NB4 (cell line): ENCODE measurements at regions not wholly inside any gene's neighbourhood (a gene's known extent, or its start where the extent isn't known, plus 50 kb on each side); places are given as distances from the start of the nearest gene placed in this dataset.

Source experiments
- DNase-seq: peaks from one replicate; pipeline ENCODE4 v3.0.0; 2010; ENCODE audit warnings: low read depth
- H3K4me3 ChIP-seq: one replicate; pipeline ENCODE4 v1.5.1; 2011; ENCODE audit warnings: mild to moderate bottlenecking, low read depth, low read length, moderate library complexity
- CTCF ChIP-seq: IDR thresholded peaks from one replicate; pipeline ENCODE4 v1.5.1; 2012; ENCODE audit warnings: low read depth, low read length
- MAX ChIP-seq: IDR thresholded peaks from 2 replicates; pipeline ENCODE4 v1.6.1; 2011; ENCODE audit warnings: low read depth, low read length
- MYC ChIP-seq: IDR thresholded peaks from 2 replicates; pipeline ENCODE4 v1.6.1; 2011; ENCODE audit warnings: low read depth, low read length
- POLR2A ChIP-seq: IDR thresholded peaks from 2 replicates; pipeline ENCODE4 v1.6.1; 2011; ENCODE audit warnings: mild to moderate bottlenecking; ENCODE audit not compliant: insufficient read length; ENCODE audit errors: extremely low read depth

- H3K4me3 ChIP-seq = no peak overlapping the region
Measured at GRCh38 chr9:616694-617093, 224.8 kb upstream of the DMRT1 start.

GRCh38 chr9:617445-618085 is 223.9 kb upstream of the DMRT1 start:
- TF ChIP-seq CTCF = no peak
- no peak for TF ChIP-seq MAX
- TF ChIP-seq POLR2A = no peak
- TF ChIP-seq MYC = no peak
- no peak for DNase-seq
- no peak overlapping the region for H3K4me3 ChIP-seq

More at GRCh38 chr9:616694-617093, 224.8 kb upstream of the DMRT1 start:
- DNase-seq = no peak
- no peak for TF ChIP-seq MYC
- no peak for TF ChIP-seq POLR2A
- TF ChIP-seq MAX = no peak
- no peak for TF ChIP-seq CTCF

- no peak for DNase-seq
- no peak overlapping the region for H3K4me3 ChIP-seq
- no peak for TF ChIP-seq MAX
- TF ChIP-seq POLR2A = no peak
- TF ChIP-seq CTCF = no peak
- TF ChIP-seq MYC = no peak
Measured at GRCh38 chr9:618478-618877, 223.0 kb upstream of the DMRT1 start.

GRCh38 chr9:621201-621855 is 220.2 kb upstream of the DMRT1 start:
- H3K4me3 ChIP-seq = no peak overlapping the region
- DNase-seq = peak; percentile 82
- no peak; the same call in 1 of the 2 replicates for TF ChIP-seq MYC
- TF ChIP-seq MAX = no peak
- no peak for TF ChIP-seq CTCF
- TF ChIP-seq POLR2A = no peak

GRCh38 chr9:624935-625500 is 216.5 kb upstream of the DMRT1 start:
- H3K4me3 ChIP-seq = no peak overlapping the region
- TF ChIP-seq MYC (no peak), POLR2A (no peak), MAX (no peak), CTCF (no peak)
- no peak for DNase-seq
